ENCODE measurements at regions not wholly inside any gene's neighbourhood (a gene's known extent, or its start where the extent isn't known, plus 50 kb on each side); places are given as distances from the start of the nearest gene placed in this dataset.

DNA sequence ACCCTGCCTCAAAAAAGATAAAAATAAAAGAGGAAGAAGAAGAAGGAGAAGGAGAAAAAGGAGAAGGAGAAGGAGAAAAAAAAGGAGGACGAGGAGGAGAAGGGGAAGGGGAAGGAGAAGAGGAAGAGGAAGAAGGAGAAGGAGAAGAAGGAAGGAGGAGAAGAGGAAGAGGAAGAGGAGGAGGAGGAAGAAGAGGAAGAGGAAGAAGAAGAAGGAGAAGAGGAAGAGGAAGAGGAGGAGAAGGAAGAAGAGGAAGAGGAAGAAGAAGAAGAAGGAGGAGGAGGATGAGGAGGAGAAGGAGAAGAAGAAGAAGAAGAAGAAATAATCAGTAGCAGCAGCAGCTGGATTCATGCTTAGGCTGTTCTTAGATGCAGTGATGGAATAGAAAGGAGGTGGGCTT is 159.7 kb downstream of the TFCP2L1 start:
- Histone ChIP-seq H3K4me1 (peaks cover 0 to 4% (median 0%) of the 10 kb centered on the region in 4 donors), H3K4me3 (no peak overlapping the region), H3K36me3 (no peaks in the 10 kb centered on the region), H3K9me3 (no peaks in the 10 kb centered on the region), H3K27me3 (peaks cover 0 to 3% (median 3%) of the 10 kb centered on the region in 3 donors), H3K27ac (no peak overlapping the region)
- TF ChIP-seq POLR2A (IDR thresholded peaks at IDR 0.05): no peak
- TF ChIP-seq, protein P1, sequence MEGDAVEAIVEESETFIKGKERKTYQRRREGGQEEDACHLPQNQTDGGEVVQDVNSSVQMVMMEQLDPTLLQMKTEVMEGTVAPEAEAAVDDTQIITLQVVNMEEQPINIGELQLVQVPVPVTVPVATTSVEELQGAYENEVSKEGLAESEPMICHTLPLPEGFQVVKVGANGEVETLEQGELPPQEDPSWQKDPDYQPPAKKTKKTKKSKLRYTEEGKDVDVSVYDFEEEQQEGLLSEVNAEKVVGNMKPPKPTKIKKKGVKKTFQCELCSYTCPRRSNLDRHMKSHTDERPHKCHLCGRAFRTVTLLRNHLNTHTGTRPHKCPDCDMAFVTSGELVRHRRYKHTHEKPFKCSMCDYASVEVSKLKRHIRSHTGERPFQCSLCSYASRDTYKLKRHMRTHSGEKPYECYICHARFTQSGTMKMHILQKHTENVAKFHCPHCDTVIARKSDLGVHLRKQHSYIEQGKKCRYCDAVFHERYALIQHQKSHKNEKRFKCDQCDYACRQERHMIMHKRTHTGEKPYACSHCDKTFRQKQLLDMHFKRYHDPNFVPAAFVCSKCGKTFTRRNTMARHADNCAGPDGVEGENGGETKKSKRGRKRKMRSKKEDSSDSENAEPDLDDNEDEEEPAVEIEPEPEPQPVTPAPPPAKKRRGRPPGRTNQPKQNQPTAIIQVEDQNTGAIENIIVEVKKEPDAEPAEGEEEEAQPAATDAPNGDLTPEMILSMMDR (IDR thresholded peaks at IDR 0.05): no peak
- TF ChIP-seq POLR2AphosphoS5 (IDR thresholded peaks at IDR 0.05): no peak
- TF ChIP-seq EP300 (IDR thresholded peaks at IDR 0.05): no peak
- WGBS, 5 donors: 59 to 81% (median 70%) methylated on average over 1 of the region's 1 CpG
- no peak for DNase-seq
- intact Hi-C loops (cut with DNase I; ENCODE audit: low total_unique reads): no loop called here

DNA sequence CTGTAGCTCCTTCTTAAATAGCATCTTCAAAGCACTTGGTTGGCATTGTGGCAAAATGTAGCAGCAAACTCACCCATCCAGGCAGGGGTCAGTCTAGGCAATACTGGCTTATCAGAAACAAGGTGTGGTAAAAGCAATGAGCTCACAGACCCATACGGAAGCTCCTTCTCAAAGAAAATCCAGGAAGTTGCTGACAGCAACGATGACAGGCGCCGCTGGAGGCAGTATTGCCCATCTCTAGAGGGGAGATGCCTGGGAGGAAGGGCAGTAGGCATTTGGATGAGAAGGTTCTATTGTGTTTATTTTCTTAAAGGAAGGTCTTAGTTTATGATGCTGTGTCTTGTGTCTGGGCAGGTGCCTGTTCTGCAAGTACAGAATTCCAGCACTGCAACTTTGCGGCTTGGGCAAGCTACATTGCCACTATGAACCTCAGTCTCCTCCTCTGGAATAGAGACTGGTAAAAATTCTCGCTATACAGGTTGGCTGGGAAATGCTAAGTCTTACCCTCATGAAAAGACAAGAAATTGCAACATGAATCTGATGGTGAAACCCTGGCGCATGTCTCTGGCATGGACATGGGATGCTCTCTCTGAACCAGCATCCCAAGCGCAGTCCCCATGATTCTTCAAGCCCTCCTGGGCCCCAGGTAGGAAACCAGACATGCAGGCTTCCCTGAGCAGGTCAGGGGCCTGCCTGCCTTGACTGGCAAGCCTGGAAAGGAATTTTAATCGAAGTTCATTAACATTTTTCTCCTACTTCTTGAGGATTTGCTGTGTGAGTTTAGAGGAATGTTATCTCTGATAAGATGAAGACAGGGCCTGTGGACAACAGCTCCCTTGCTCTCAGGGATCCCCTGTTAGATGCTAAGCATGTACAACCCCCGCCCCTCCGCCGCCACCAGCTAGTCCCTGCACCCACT is 156.0 kb downstream of the TFCP2L1 start:
- TF ChIP-seq, protein P1 (IDR thresholded peaks at IDR 0.05): peak in 5 of 7 experiments; percentile 42 to 80 (median 66)
- TF ChIP-seq POLR2AphosphoS5 (IDR thresholded peaks at IDR 0.05) (peak in 1 of 3 donors; percentile 83), POLR2A (IDR thresholded peaks at IDR 0.05) (no peak)
- peaks cover 0 to 13% (median 0%) of the 10 kb centered on the region in 3 donors for H3K27me3 ChIP-seq
- 61 to 65% (median 65%) methylated on average over 12 of the region's 12 CpGs for WGBS, 5 donors
- DNase-seq: peak; percentile 81 to 90
- no peaks in the 10 kb centered on the region for H3K9me3 ChIP-seq
- H3K4me1 ChIP-seq: peaks cover 0 to 4% (median 0%) of the 10 kb centered on the region in 4 donors
- H3K27ac ChIP-seq: no peak overlapping the region
- no peaks in the 10 kb centered on the region for H3K36me3 ChIP-seq
- no peak overlapping the region for H3K4me3 ChIP-seq
- intact Hi-C loops (cut with DNase I; ENCODE audit: low total_unique reads): no loop called here

DNA sequence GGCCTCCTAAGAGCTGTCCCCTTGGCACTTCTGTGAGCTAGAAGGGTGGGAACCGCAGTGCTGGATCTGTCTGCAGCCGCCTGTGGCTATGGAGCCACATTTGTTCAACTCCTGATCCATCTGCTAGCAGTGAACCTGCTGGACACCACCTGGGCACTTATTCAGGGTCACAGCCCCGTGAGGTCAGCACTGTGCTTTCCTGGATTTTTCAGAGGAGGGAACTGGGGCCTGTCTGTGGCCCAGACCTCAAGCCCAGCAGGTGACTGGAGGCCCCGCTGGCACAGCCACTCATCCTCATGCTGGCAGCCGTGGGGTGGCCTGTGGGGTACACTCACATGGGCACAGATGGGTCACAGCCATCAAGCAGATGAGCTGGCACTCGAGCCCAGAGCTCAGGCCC is 155.3 kb downstream of the TFCP2L1 start:
- H3K36me3 ChIP-seq: no peaks in the 10 kb centered on the region
- no peak for DNase-seq
- no peak overlapping the region for H3K27ac ChIP-seq
- intact Hi-C loops (cut with DNase I; ENCODE audit: low total_unique reads): no loop called here
- no peak overlapping the region for H3K4me3 ChIP-seq
- H3K4me1 ChIP-seq: peaks cover 0 to 4% (median 0%) of the 10 kb centered on the region in 4 donors
- no peaks in the 10 kb centered on the region for H3K9me3 ChIP-seq
- H3K27me3 ChIP-seq: peaks cover 0 to 13% (median 0%) of the 10 kb centered on the region in 3 donors
- WGBS, 5 donors: 86 to 91% (median 89%) methylated on average over 3 to 6 of the region's 6 CpGs
- no peak for TF ChIP-seq POLR2AphosphoS5 (IDR thresholded peaks at IDR 0.05)
- TF ChIP-seq POLR2A (IDR thresholded peaks at IDR 0.05): no peak
- TF ChIP-seq EP300 (IDR thresholded peaks at IDR 0.05): no peak
- TF ChIP-seq, protein P1 (IDR thresholded peaks at IDR 0.05): no peak

DNA sequence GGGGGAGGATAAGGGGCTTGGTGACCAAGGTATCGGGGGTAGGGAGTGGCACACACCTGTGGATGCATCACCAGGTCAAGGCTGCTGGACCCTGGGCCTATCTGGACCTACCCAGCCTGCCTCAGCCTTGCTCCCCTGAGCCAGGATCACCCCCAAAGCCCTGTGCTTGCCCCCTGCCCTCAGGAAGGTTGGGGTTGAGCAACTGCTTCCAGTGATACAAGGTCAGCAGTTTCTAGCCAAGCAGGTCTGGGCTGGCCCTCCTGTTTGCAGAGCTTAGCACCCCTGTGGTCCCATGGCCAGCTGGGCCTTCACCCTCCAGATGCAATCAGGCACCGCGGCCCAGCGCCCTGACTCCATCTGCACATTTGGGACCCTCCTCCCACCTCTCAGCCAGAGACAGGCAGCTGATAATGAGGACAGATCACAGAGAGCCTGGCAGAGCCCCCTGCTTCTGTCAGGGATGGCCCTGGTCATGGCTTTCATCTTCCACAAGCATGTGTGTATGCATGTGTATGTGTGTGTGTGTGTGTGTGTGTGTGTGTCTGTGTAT is 154.6 kb downstream of the TFCP2L1 start:
- no peak for DNase-seq

More for the DNA sequence above, 154.6 kb downstream of the TFCP2L1 start:
- TF ChIP-seq POLR2A (IDR thresholded peaks at IDR 0.05): no peak
- no peak for TF ChIP-seq EP300 (IDR thresholded peaks at IDR 0.05)
- TF ChIP-seq, protein P1 (IDR thresholded peaks at IDR 0.05): no peak
- TF ChIP-seq POLR2AphosphoS5 (IDR thresholded peaks at IDR 0.05): no peak
- 83 to 100% (median 93%) methylated on average over 1 to 4 of the region's 4 CpGs for WGBS, 5 donors
- Histone ChIP-seq H3K4me1 (peaks cover 0 to 4% (median 0%) of the 10 kb centered on the region in 4 donors), H3K27me3 (peaks cover 0 to 13% (median 0%) of the 10 kb centered on the region in 3 donors), H3K36me3 (no peaks in the 10 kb centered on the region), H3K4me3 (no peak overlapping the region), H3K27ac (no peak overlapping the region), H3K9me3 (no peaks in the 10 kb centered on the region)
- intact Hi-C loops (cut with DNase I; ENCODE audit: low total_unique reads): no loop called here

Data from stomach (tissue), 8 donors.